SK-N-SH (cell line): ENCODE measurements at regions not wholly inside any gene's neighbourhood (a gene's known extent, or its start where the extent isn't known, plus 50 kb on each side); places are given as distances from the start of the nearest gene placed in this dataset.

Source experiments
- CTCF ChIA-PET: fragments of 300-600, 350-600 bp; formaldehyde crosslinking; extraction: SDS; loops from one replicate; lab custom pipeline; 2021; lab: Yijun Ruan, JAX
- POLR2A ChIA-PET: fragments of 350-600 bp; sonication (Branson Sonifier 250); formaldehyde crosslinking; extraction: SDS; loops from one replicate; lab custom pipeline; 2020; ENCODE audit warnings: antibody characterized with exemption, inconsistent platforms; lab: Yijun Ruan, JAX
- DNase-seq: peaks from one replicate; pipeline ENCODE4 v3.0.0; 2012
- H2AFZ ChIP-seq: fragments of 200-600 bp; sonication (generic); 2 replicates; pipeline ENCODE4 v1.8.1; 2016; ENCODE audit warnings: antibody characterized with exemption, mild to moderate bottlenecking, low read depth
- H3F3A ChIP-seq: fragments of 200-600 bp; sonication (generic); replicated peaks from 2 replicates; pipeline ENCODE3; 2016; ENCODE audit warnings: antibody characterized with exemption, mild to moderate bottlenecking; ENCODE audit not compliant: insufficient read depth
- H3K27ac ChIP-seq, 2 experiments: fragments of 200-500 bp in 1 of 2; fragments of 200-600 bp in 1 of 2; sonication (Bioruptor generic) in 1 of 2; sonication (generic), shearing (Covaris generic) in 1 of 2; 2 replicates each; pipeline versions ENCODE4 v1.5.1 to v1.6.1; 2014 to 2016; ENCODE audit warnings: low read depth in 2 of 2, inconsistent platforms in 1 of 2, low read length in 1 of 2, mild to moderate bottlenecking in 1 of 2, mixed read lengths in 1 of 2
- H3K27me3 ChIP-seq: fragments of 200-600 bp; sonication (generic), shearing (Covaris generic); 2 replicates; pipeline ENCODE4 v1.6.1; 2016; ENCODE audit warnings: mixed run types; ENCODE audit not compliant: insufficient read depth
- H3K36me3 ChIP-seq, 2 experiments: fragments of 200-500 bp in 1 of 2; fragments of 200-600 bp in 1 of 2; sonication (Bioruptor generic) in 1 of 2; sonication (generic) in 1 of 2; replicated peaks in 1 of 2; 2 replicates each; pipeline versions ENCODE3 to v1.5.1; 2014 to 2016; ENCODE audit warnings: low read length in 1 of 2, mild to moderate bottlenecking in 1 of 2; ENCODE audit not compliant: insufficient read depth in 2 of 2, control insufficient read depth in 1 of 2
- H3K4me1 ChIP-seq, 2 experiments: fragments of 200-500 bp in 1 of 2; fragments of 200-600 bp in 1 of 2; sonication (Bioruptor generic) in 1 of 2; sonication (generic), shearing (Covaris generic) in 1 of 2; 2 replicates each; pipeline versions ENCODE4 v1.5.1 to v1.6.1; 2014 to 2016; ENCODE audit warnings: low read depth in 1 of 2, low read length in 1 of 2, mixed run types in 1 of 2; ENCODE audit not compliant: insufficient read depth in 2 of 2, control insufficient read depth in 1 of 2
- H3K4me2 ChIP-seq: fragments of 200-600 bp; sonication (generic), shearing (Covaris generic); 2 replicates; pipeline ENCODE4 v1.6.1; 2017; ENCODE audit warnings: mixed run types
- H3K4me3 ChIP-seq, 2 experiments: fragments of 200-500 bp in 1 of 2; fragments of 200-600 bp in 1 of 2; sonication (Bioruptor generic) in 1 of 2; sonication (generic), shearing (Covaris generic) in 1 of 2; 2 replicates each; pipeline versions ENCODE4 v1.5.1 to v1.8.1; 2014 to 2016; ENCODE audit warnings: low read depth in 2 of 2, inconsistent platforms in 1 of 2, low read length in 1 of 2, mild to moderate bottlenecking in 1 of 2, mixed read lengths in 1 of 2, moderate library complexity in 1 of 2
- H3K79me2 ChIP-seq: fragments of 200-600 bp; sonication (generic); 2 replicates; pipeline ENCODE4 v1.8.1; 2017; ENCODE audit warnings: mild to moderate bottlenecking; ENCODE audit not compliant: insufficient read depth
- H3K9ac ChIP-seq: fragments of 200-600 bp; sonication (generic); 2 replicates; pipeline ENCODE4 v1.6.1; 2017; ENCODE audit warnings: mixed run types
- H3K9me2 ChIP-seq: fragments of 200-600 bp; sonication (generic); 2 replicates; pipeline ENCODE4 v1.6.1; 2017; ENCODE audit warnings: mixed run types
- H3K9me3 ChIP-seq: fragments of 200-600 bp; sonication (generic); 2 replicates; pipeline ENCODE4 v1.6.1; 2017; ENCODE audit warnings: mixed run types, mild to moderate bottlenecking, moderate library complexity
- H4K20me1 ChIP-seq: fragments of 200-600 bp; sonication (generic); 2 replicates; pipeline ENCODE4 v1.6.1; 2017; ENCODE audit warnings: mild to moderate bottlenecking, mixed run types; ENCODE audit not compliant: insufficient read depth
- CTCF ChIP-seq: fragments of 200-600 bp; sonication (generic); IDR thresholded peaks from 2 replicates; pipeline ENCODE4 v1.6.1; 2017; ENCODE audit warnings: antibody characterized with exemption, mild to moderate bottlenecking, moderate library complexity
- EZH2phosphoT487 ChIP-seq: fragments of 200-600 bp; sonication (generic); IDR thresholded peaks from 2 replicates; pipeline ENCODE4 v1.6.1; 2017; ENCODE audit warnings: low read depth, mixed run types, mild to moderate bottlenecking, antibody characterized with exemption, moderate library complexity, borderline replicate concordance
- FOXM1 ChIP-seq: IDR thresholded peaks from 2 replicates; pipeline ENCODE4 v1.4.0; 2012; ENCODE audit warnings: low read depth, mild to moderate bottlenecking
- GATA2 ChIP-seq: sonication (generic); formaldehyde crosslinking; IDR thresholded peaks from 2 replicates; pipeline ENCODE4 v1.5.0; 2020; ENCODE audit warnings: mild to moderate bottlenecking, missing genetic modification reagents
- IRF3 ChIP-seq: fragments of 150-350 bp; IDR thresholded peaks from 2 replicates; pipeline ENCODE4 v1.6.1; 2016; ENCODE audit warnings: mild to moderate bottlenecking, low read depth, low read length
- JUND ChIP-seq: IDR thresholded peaks from 2 replicates; pipeline ENCODE4 v1.4.0; 2012
- MXI1 ChIP-seq: IDR thresholded peaks from 2 replicates; pipeline ENCODE4 v1.6.1; 2012; ENCODE audit warnings: mild to moderate bottlenecking, low read depth, low read length, improper control_type of control experiment
- NFIC ChIP-seq: IDR thresholded peaks from 2 replicates; pipeline ENCODE4 v1.4.0; 2012; ENCODE audit warnings: borderline replicate concordance
- NRF1 ChIP-seq: IDR thresholded peaks from 2 replicates; pipeline ENCODE4 v1.6.1; 2012; ENCODE audit warnings: low read depth, mild to moderate bottlenecking, low read length
- POLR2AphosphoS5 ChIP-seq: IDR thresholded peaks from 2 replicates; pipeline ENCODE4 v1.6.1; 2012; ENCODE audit warnings: low read depth, low read length
- RAD21 ChIP-seq: IDR thresholded peaks from 2 replicates; pipeline ENCODE4 v1.6.1; 2012; ENCODE audit warnings: mild to moderate bottlenecking, low read length
- RFX5 ChIP-seq: IDR thresholded peaks from 2 replicates; pipeline ENCODE4 v1.6.1; 2012; ENCODE audit warnings: mild to moderate bottlenecking, improper control_type of control experiment, low read length
- RXRA ChIP-seq: IDR thresholded peaks from 2 replicates; pipeline ENCODE4 v1.4.0; 2012; ENCODE audit warnings: low read depth, mild to moderate bottlenecking, borderline replicate concordance
- SIN3A ChIP-seq: IDR thresholded peaks from 2 replicates; pipeline ENCODE4 v1.6.1; 2012; ENCODE audit warnings: low read depth, mild to moderate bottlenecking, low read length, moderate library complexity, borderline replicate concordance
- SMC3 ChIP-seq: IDR thresholded peaks from 2 replicates; pipeline ENCODE4 v1.6.1; 2012; ENCODE audit warnings: low read depth, low read length, improper control_type of control experiment
- USF1 ChIP-seq: IDR thresholded peaks from 2 replicates; pipeline ENCODE4 v1.4.0; 2012; ENCODE audit warnings: low read depth, borderline replicate concordance
- USF2 ChIP-seq: fragments of 150-350 bp; IDR thresholded peaks from 2 replicates; pipeline ENCODE4 v1.6.1; 2017; ENCODE audit warnings: antibody characterized with exemption, low read length, low read depth, borderline replicate concordance
- ZBTB33 ChIP-seq: IDR thresholded peaks from 2 replicates; pipeline ENCODE4 v1.4.0; 2012; ENCODE audit warnings: low read depth, borderline replicate concordance
- WGBS: methylation state at CpG from one replicate; pipeline ENCODE4 v1.1.6; 2017; ENCODE audit warnings: low lambda C conversion rate; 5-methylcytosine and 5-hydroxymethylcytosine counted together

GRCh38 chr4:125244848-125245450 is 69.8 kb upstream of the FAT4 start:
- no peak overlapping the region for H2AFZ ChIP-seq
- no peaks in the 10 kb centered on the region for H3K79me2 ChIP-seq
- no peaks in the 10 kb centered on the region for H4K20me1 ChIP-seq
- CTCF ChIA-PET: interaction anchor here (0.6 to 6.4 kb wide), 9 partner anchors 9 to 983 kb away, joined by 3 to 41 read pairs (median 4); no protein-coding TSS in a partner anchor
- H3K4me3 ChIP-seq: no peak overlapping the region
- TF ChIP-seq POLR2AphosphoS5: no peak
- TF ChIP-seq USF2: no peak
- TF ChIP-seq CTCF: peak; percentile 70
- TF ChIP-seq GATA2: no peak
- TF ChIP-seq SMC3: peak; percentile 42
- TF ChIP-seq ZBTB33: no peak
- peak; percentile 71 for TF ChIP-seq RAD21
- no peak for TF ChIP-seq NRF1
- no peak for TF ChIP-seq SIN3A
- no peaks in the 10 kb centered on the region for H3K36me3 ChIP-seq
- no peaks in the 10 kb centered on the region for H3K27me3 ChIP-seq
- 8% methylated on average over 2 of the region's 2 CpGs for WGBS
- POLR2A ChIA-PET: no interaction called here
- no peaks in the 10 kb centered on the region for H3K9me2 ChIP-seq
- DNase-seq: no peak
- peaks cover 6% of the 10 kb centered on the region for H3F3A ChIP-seq
- H3K9ac ChIP-seq: no peak overlapping the region
- no peaks in the 10 kb centered on the region; a peak in 1 of 4 replicates for H3K4me1 ChIP-seq
- no peak overlapping the region for H3K4me2 ChIP-seq
- H3K27ac ChIP-seq: peak overlapping the region in 1 of 2 experiments; percentile 12; a peak in 1 of 4 replicates
- no peaks in the 10 kb centered on the region for H3K9me3 ChIP-seq

- Histone ChIP-seq H3K79me2 (no peaks in the 10 kb centered on the region), H3K27ac (no peak overlapping the region; a peak in 1 of 4 replicates), H3K9ac (no peak overlapping the region), H3K9me3 (no peaks in the 10 kb centered on the region), H2AFZ (peak overlapping the region; percentile 7; the same call in 1 of the 2 replicates), H3K4me2 (no peak overlapping the region), H3F3A (no peaks in the 10 kb centered on the region), H3K4me1 (no peaks in the 10 kb centered on the region; a peak in 1 of 4 replicates), H3K36me3 (no peaks in the 10 kb centered on the region), H3K4me3 (no peak overlapping the region), H3K27me3 (no peaks in the 10 kb centered on the region), H4K20me1 (no peaks in the 10 kb centered on the region), H3K9me2 (no peaks in the 10 kb centered on the region)
- TF ChIP-seq RAD21 (no peak), NFIC (no peak), EZH2phosphoT487 (no peak), MXI1 (no peak), RFX5 (no peak), USF1 (no peak), FOXM1 (no peak), RXRA (no peak), JUND (no peak), IRF3 (no peak), GATA2 (no peak)
- WGBS: 76% methylated on average over 3 of the region's 3 CpGs
- DNase-seq: no peak
- ChIA-PET CTCF (interaction anchor here (0.7 to 6.4 kb wide), 11 partner anchors 11 to 1573 kb away, joined by 3 to 41 read pairs (median 3); no protein-coding TSS in a partner anchor), POLR2A (no interaction called here)
Observed at GRCh38 chr4:125243789-125244397, 70.9 kb upstream of the FAT4 start.
